ENCODE measurements at regions not wholly inside any gene's neighbourhood (a gene's known extent, or its start where the extent isn't known, plus 50 kb on each side); places are given as distances from the start of the nearest gene placed in this dataset.

DNA sequence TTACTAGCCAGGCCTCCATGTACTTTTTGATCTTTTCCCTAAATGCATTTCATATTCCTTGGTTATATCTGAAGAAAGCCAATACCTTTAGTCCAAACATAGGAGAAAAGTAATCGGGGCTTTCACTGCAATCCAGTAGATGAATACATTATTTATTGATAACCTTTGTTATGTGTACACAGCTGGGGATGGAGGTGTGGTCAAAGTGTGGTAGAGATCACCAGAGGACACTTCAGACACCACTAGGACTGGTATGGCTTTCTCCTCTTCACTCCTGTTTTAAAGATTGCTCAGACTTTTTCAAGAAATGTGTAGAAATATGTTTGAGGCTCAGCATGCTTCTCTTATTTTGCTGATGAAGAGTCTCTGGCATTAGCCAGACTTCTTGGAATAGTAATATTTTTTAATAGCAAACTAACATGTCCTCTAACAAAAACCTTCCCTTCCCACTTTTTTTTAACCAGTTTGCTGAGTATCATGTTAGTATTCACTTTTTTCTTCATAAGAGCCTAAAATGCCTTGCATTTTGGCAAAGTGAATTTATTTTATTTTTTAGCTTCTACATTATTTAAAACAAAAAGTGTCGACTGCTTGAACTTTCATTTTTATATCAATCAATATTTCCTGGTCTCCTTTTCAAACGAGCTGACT, 65.6 kb upstream of the MBNL1 start:
- no peaks in the 10 kb centered on the region for H3K27me3 ChIP-seq (ENCODE audit: insufficient read depth, low read length, poor library complexity)
- H3K27ac ChIP-seq (ENCODE audit: low read length) = peak overlapping the region; percentile 91
- H3K4me2 ChIP-seq (ENCODE audit: insufficient read depth, low read length) = peak overlapping the region; percentile 60
- H3K9ac ChIP-seq (ENCODE audit: low read depth, low read length) = peak overlapping the region; percentile 71
- H2AFZ ChIP-seq (ENCODE audit: low read depth, low read length) = peak overlapping the region; percentile 41
- H3K4me1 ChIP-seq (ENCODE audit: insufficient read depth, low read length) = peaks cover 71% of the 10 kb centered on the region
- H3K9me3 ChIP-seq (ENCODE audit: insufficient read depth, low read length, severe bottlenecking) = no peaks in the 10 kb centered on the region
- H3K4me3 ChIP-seq (ENCODE audit: low read depth in 1 of 2, low read length in 2 of 2) = peak overlapping the region; percentile 26 to 54; a peak in 3 of 4 replicates
- no peaks in the 10 kb centered on the region for H3K36me3 ChIP-seq (ENCODE audit: insufficient read depth, low read length)
- H4K20me1 ChIP-seq (ENCODE audit: insufficient read depth, low read length) = no peaks in the 10 kb centered on the region
- no peak for TF ChIP-seq EZH2 (IDR thresholded peaks at IDR 0.05; ENCODE audit: borderline replicate concordance, low read depth, low read length, severe bottlenecking)
- TF ChIP-seq, protein P1, sequence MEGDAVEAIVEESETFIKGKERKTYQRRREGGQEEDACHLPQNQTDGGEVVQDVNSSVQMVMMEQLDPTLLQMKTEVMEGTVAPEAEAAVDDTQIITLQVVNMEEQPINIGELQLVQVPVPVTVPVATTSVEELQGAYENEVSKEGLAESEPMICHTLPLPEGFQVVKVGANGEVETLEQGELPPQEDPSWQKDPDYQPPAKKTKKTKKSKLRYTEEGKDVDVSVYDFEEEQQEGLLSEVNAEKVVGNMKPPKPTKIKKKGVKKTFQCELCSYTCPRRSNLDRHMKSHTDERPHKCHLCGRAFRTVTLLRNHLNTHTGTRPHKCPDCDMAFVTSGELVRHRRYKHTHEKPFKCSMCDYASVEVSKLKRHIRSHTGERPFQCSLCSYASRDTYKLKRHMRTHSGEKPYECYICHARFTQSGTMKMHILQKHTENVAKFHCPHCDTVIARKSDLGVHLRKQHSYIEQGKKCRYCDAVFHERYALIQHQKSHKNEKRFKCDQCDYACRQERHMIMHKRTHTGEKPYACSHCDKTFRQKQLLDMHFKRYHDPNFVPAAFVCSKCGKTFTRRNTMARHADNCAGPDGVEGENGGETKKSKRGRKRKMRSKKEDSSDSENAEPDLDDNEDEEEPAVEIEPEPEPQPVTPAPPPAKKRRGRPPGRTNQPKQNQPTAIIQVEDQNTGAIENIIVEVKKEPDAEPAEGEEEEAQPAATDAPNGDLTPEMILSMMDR (IDR thresholded peaks at IDR 0.05; ENCODE audit: borderline replicate concordance, extremely low read depth, low read length, poor library complexity, severe bottlenecking) = no peak
- H3K79me2 ChIP-seq (ENCODE audit: insufficient read depth, low read length) = peaks cover 89% of the 10 kb centered on the region
- ATAC-seq (ENCODE audit: insufficient read depth, low read depth) = peak; percentile 41; the same call in 1 of the 3 replicates
- DNase-seq = no peak

DNA sequence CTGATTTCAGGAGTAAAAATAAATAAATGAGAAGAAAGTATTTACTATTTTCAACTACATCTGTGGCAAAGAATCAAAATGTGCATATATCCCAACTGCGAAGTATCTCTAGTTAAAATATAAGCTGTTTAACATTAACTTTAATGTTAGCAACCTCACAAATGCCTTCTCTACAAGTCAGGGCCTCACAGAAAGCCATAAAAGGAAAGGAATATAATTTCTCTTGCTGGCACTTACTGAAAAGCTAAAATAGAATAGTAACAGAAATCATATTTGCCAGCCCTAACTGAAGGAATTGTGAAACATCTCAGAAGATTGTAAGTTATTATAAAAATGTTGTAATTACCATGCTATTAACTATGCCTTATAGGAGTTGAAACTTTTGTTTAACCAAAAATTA, 65.1 kb upstream of the MBNL1 start:
- H3K36me3 ChIP-seq (ENCODE audit: insufficient read depth, low read length) = no peaks in the 10 kb centered on the region
- H3K4me2 ChIP-seq (ENCODE audit: insufficient read depth, low read length) = peak overlapping the region; percentile 60
- H3K4me3 ChIP-seq (ENCODE audit: low read depth in 1 of 2, low read length in 2 of 2) = peak overlapping the region; percentile 26 to 54; a peak in 3 of 4 replicates
- peak overlapping the region; percentile 71 for H3K9ac ChIP-seq (ENCODE audit: low read depth, low read length)
- peaks cover 65% of the 10 kb centered on the region for H3K4me1 ChIP-seq (ENCODE audit: insufficient read depth, low read length)
- peak overlapping the region; percentile 37 for H2AFZ ChIP-seq (ENCODE audit: low read depth, low read length)
- H3K9me3 ChIP-seq (ENCODE audit: insufficient read depth, low read length, severe bottlenecking) = no peaks in the 10 kb centered on the region
- no peaks in the 10 kb centered on the region for H3K27me3 ChIP-seq (ENCODE audit: insufficient read depth, low read length, poor library complexity)
- DNase-seq = no peak
- H3K79me2 ChIP-seq (ENCODE audit: insufficient read depth, low read length) = peaks cover 84% of the 10 kb centered on the region
- no peak for ATAC-seq (ENCODE audit: insufficient read depth, low read depth)
- peak overlapping the region; percentile 91 for H3K27ac ChIP-seq (ENCODE audit: low read length)
- TF ChIP-seq, protein P1 (IDR thresholded peaks at IDR 0.05; ENCODE audit: borderline replicate concordance, extremely low read depth, low read length, poor library complexity, severe bottlenecking) = no peak
- no peak for TF ChIP-seq EZH2 (IDR thresholded peaks at IDR 0.05; ENCODE audit: borderline replicate concordance, low read depth, low read length, severe bottlenecking)
- no peaks in the 10 kb centered on the region for H4K20me1 ChIP-seq (ENCODE audit: insufficient read depth, low read length)

- no peaks in the 10 kb centered on the region for H3K27me3 ChIP-seq (ENCODE audit: insufficient read depth, low read length, poor library complexity)
- no peak overlapping the region for H2AFZ ChIP-seq (ENCODE audit: low read depth, low read length)
- H3K9ac ChIP-seq (ENCODE audit: low read depth, low read length) = peak overlapping the region; percentile 71
- 0 out of 3 replicates have a peak, but pooled peaks have one; percentile 18 for ATAC-seq (ENCODE audit: insufficient read depth, low read depth)
- H3K79me2 ChIP-seq (ENCODE audit: insufficient read depth, low read length) = peaks cover 78% of the 10 kb centered on the region
- H3K9me3 ChIP-seq (ENCODE audit: insufficient read depth, low read length, severe bottlenecking) = no peaks in the 10 kb centered on the region
- no peaks in the 10 kb centered on the region for H4K20me1 ChIP-seq (ENCODE audit: insufficient read depth, low read length)
- H3K36me3 ChIP-seq (ENCODE audit: insufficient read depth, low read length) = no peaks in the 10 kb centered on the region
- no peak for DNase-seq
- TF ChIP-seq, protein P1 (IDR thresholded peaks at IDR 0.05; ENCODE audit: borderline replicate concordance, extremely low read depth, low read length, poor library complexity, severe bottlenecking) = no peak
- no peak for TF ChIP-seq EZH2 (IDR thresholded peaks at IDR 0.05; ENCODE audit: borderline replicate concordance, low read depth, low read length, severe bottlenecking)
- H3K4me3 ChIP-seq (ENCODE audit: low read depth in 1 of 2, low read length in 2 of 2) = peak overlapping the region; percentile 11 to 54; a peak in 3 of 4 replicates
- peaks cover 60% of the 10 kb centered on the region for H3K4me1 ChIP-seq (ENCODE audit: insufficient read depth, low read length)
- H3K4me2 ChIP-seq (ENCODE audit: insufficient read depth, low read length) = peak overlapping the region; percentile 60
- peak overlapping the region; percentile 91 for H3K27ac ChIP-seq (ENCODE audit: low read length)
Observed at GRCh38 chr3:152204218-152204617, 64.5 kb upstream of the MBNL1 start.

Measured in DND-41 (cell line).